ENCODE measurements at regions not wholly inside any gene's neighbourhood (a gene's known extent, or its start where the extent isn't known, plus 50 kb on each side); places are given as distances from the start of the nearest gene placed in this dataset.

DNA sequence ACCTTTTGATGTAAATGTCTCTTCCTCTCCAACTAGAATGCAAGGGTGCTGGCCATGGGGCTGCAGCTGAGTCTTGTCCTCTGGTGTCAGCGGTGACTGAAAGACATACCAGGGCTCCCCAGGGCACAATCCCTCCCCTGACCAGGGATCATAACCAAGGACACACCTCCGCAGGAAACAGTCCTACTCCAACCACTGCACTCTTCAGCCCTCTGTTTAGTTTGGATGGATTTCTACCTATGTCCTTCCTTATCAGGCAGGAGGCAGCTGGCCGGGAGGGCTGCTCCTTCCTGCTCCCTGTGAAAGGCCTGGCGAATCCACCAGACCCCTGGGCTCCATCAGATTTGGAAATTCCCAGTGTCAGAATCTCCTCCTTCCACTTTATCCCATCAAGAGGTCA, 185.2 kb upstream of the ID2 start:
- Histone ChIP-seq H3K36me3 (ENCODE audit: low read depth) (no peaks in the 10 kb centered on the region), H3K4me1 (ENCODE audit: low read depth) (peaks cover 67% of the 10 kb centered on the region), H3K4me3 (no peak overlapping the region), H3K9me3 (no peaks in the 10 kb centered on the region)
- DNase-seq (peak in 2 of 3 donors; percentile 46 to 58), ATAC-seq (peak; percentile 52)
- TF ChIP-seq, protein P1, sequence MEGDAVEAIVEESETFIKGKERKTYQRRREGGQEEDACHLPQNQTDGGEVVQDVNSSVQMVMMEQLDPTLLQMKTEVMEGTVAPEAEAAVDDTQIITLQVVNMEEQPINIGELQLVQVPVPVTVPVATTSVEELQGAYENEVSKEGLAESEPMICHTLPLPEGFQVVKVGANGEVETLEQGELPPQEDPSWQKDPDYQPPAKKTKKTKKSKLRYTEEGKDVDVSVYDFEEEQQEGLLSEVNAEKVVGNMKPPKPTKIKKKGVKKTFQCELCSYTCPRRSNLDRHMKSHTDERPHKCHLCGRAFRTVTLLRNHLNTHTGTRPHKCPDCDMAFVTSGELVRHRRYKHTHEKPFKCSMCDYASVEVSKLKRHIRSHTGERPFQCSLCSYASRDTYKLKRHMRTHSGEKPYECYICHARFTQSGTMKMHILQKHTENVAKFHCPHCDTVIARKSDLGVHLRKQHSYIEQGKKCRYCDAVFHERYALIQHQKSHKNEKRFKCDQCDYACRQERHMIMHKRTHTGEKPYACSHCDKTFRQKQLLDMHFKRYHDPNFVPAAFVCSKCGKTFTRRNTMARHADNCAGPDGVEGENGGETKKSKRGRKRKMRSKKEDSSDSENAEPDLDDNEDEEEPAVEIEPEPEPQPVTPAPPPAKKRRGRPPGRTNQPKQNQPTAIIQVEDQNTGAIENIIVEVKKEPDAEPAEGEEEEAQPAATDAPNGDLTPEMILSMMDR (IDR thresholded peaks at IDR 0.05): no peak
- intact Hi-C loops (cut with DNase I, micrococcal nuclease): no loop called here

DNA sequence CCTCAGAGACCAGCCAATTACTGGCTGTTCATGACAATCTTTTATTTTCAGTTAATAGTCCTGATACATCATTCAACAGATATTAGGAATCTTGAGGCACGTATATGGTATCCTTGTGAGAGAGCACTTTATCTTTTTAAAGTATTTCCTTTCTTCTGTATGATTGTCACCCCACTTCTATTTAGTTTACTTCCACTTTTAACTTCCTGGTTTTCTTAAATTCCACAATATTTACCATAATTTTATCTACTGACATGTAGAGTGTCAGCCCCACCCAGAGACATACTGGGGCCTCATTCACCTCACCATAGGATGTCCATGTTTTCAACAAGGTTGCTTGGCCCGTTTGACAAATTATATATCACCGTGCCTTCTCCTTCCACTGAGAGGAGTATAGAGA, 182.9 kb upstream of the ID2 start:
- intact Hi-C loops (cut with DNase I, micrococcal nuclease): no loop called here
- TF ChIP-seq, protein P1 (IDR thresholded peaks at IDR 0.05): no peak
- Histone ChIP-seq H3K4me1 (ENCODE audit: low read depth) (peaks cover 46% of the 10 kb centered on the region), H3K9me3 (no peaks in the 10 kb centered on the region), H3K36me3 (ENCODE audit: low read depth) (no peaks in the 10 kb centered on the region), H3K4me3 (no peak overlapping the region)
- DNase-seq (no peak), ATAC-seq (no peak)

DNA sequence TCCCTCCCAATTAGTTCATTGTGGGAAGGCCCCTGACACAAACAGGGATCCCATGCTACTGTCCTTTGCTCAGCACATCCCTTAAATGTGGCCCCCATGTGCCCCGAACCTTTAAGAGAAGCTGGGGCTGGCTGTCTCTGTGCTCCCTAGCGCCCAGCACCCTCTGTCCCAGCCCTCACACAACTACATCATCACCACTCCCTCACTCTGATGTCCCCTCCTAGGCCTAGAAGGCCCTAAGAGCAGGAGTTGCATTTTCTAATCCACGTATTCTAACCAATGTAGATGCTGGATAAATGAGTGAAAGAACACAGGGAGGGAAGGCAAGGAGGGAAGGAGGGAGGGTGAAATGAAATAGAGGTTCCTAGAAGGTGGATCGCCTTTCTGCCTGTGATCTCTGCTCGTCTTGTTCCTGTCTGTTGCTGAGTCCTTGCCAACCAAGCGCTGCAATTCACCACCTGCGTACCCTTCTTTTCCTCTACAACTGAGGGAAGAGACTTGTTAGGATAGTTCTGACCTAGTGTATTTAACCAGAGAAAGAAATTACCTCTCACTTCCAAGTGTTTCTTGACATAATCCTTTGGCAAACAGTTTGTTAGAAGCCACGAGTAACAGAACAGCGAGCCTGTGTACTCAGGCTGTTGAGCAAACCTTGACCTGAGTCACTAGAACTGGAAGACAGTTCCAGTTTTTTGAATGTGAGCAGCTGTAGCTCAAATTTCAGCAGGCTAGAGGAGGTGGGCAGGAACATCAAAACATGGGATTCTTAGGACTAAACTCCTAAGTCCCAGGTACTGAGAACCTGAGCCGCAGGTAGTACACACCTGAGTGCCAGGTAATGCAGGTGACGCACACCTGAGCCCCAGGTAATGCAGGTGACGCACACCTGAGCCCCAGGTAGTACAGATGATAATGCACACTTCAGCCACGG, 181.5 kb upstream of the ID2 start:
- TF ChIP-seq, protein P1 (IDR thresholded peaks at IDR 0.05): no peak
- intact Hi-C loops (cut with DNase I, micrococcal nuclease): no loop called here
- H3K36me3 ChIP-seq (ENCODE audit: low read depth): no peaks in the 10 kb centered on the region
- peaks cover 32% of the 10 kb centered on the region for H3K4me1 ChIP-seq (ENCODE audit: low read depth)
- ATAC-seq (peak; percentile 64), DNase-seq (no peak)
- H3K4me3 ChIP-seq: no peak overlapping the region
- H3K9me3 ChIP-seq: no peaks in the 10 kb centered on the region

DNA sequence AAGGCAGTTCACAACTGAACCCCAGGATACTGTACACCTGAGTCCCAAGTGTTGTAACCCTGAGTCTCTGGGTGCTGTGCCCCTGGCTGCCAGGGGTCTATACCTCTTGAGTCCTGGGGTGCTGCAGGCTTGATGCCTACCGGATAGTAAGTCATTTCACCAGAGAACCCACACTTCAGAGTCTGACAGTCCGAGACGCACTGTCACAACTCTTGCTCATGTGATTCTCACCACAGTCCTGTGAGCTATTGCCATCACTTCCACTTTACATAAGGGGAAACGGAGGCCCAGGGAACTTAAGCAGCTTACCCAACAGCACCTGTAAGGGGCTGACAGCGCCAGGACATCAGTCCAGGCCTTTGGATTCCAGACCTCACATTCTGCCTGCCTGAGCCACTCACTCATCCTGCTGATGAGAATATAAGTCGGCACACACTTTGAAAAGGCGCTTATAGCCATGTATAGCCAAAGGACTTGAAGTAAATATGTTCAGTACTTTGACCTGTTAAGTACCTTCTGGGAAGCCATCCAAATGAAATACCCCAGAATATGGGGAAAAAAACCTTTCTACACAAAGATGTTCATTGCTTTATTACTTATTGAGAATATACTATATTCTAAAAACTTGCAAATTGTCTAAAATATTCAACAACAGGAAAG, 180.7 kb upstream of the ID2 start:
- TF ChIP-seq, protein P1 (IDR thresholded peaks at IDR 0.05): no peak
- no peaks in the 10 kb centered on the region for H3K36me3 ChIP-seq (ENCODE audit: low read depth)
- peaks cover 26% of the 10 kb centered on the region for H3K4me1 ChIP-seq (ENCODE audit: low read depth)
- intact Hi-C loops (cut with DNase I, micrococcal nuclease): no loop called here
- H3K9me3 ChIP-seq: no peaks in the 10 kb centered on the region
- no peak overlapping the region for H3K4me3 ChIP-seq
- DNase-seq: no peak
- ATAC-seq: peak; percentile 18

DNA sequence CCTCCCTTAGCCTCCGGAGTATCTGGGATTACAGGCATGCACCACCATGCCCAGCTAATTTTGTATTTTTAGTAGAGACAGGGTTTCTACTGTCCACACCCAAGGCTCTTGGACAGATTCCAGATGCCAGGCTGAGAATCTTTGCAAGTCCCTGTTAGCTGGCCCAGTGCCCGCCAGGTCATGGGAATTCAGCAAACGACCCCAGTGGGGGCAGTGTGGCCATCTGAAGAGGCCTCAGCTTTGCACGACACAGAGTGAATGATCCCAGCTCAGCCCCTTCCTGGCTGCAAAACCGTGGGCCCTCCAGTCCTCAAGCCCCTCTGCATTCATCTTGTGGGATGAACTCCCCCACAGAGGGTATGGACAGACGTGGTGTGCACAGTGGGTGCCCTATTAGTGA, 179.5 kb upstream of the ID2 start:
- no peak for ATAC-seq
- TF ChIP-seq, protein P1 (IDR thresholded peaks at IDR 0.05): no peak
- intact Hi-C loops (cut with DNase I, micrococcal nuclease): no loop called here
- Histone ChIP-seq H3K9me3 (no peaks in the 10 kb centered on the region), H3K4me1 (ENCODE audit: low read depth) (peaks cover 18% of the 10 kb centered on the region), H3K4me3 (no peak overlapping the region), H3K36me3 (ENCODE audit: low read depth) (no peaks in the 10 kb centered on the region)
- DNase-seq: peak in 1 of 3 donors; percentile 52

Measured in mucosa of descending colon (tissue), 3 donors.